GM12892 (cell line): ENCODE measurements at regions not wholly inside any gene's neighbourhood (a gene's known extent, or its start where the extent isn't known, plus 50 kb on each side); places are given as distances from the start of the nearest gene placed in this dataset.

Experiments used
- POLR2A ChIP-seq: IDR thresholded peaks from 2 replicates; pipeline ENCODE4 v1.6.1; 2011; ENCODE audit warnings: low read depth, low read length, control low read depth
- POLR2AphosphoS5 ChIP-seq: IDR thresholded peaks from 2 replicates; pipeline ENCODE4 v1.6.1; 2011; ENCODE audit warnings: low read depth, low read length, control low read depth

- TF ChIP-seq POLR2A = no peak
- no peak for TF ChIP-seq POLR2AphosphoS5
Observed at GRCh38 chr20:53875452-53875851, 194.9 kb downstream of the BCAS1 start.
